Retinal pigment epithelial cell (primary cell): ENCODE measurements at regions not wholly inside any gene's neighbourhood (a gene's known extent, or its start where the extent isn't known, plus 50 kb on each side); places are given as distances from the start of the nearest gene placed in this dataset.

Experiments used
- DNase-seq: peaks from one replicate; pipeline ENCODE4 v3.0.0-alpha.2; 2010; ENCODE audit warnings: low read depth
- H3K4me3 ChIP-seq: 2 replicates; pipeline ENCODE4 v1.5.1; 2011; ENCODE audit warnings: mild to moderate bottlenecking, low read length, control low read depth, moderate library complexity
- CTCF ChIP-seq: conservative IDR thresholded peaks from 2 replicates; pipeline ENCODE4 v1.5.1; 2011; ENCODE audit warnings: low read depth, low read length, control low read depth, inconsistent platforms

- TF ChIP-seq CTCF = no peak
- no peak overlapping the region for H3K4me3 ChIP-seq
- DNase-seq = no peak
These were observed 128.3 kb upstream of the FSIP2 start for GRCh38 chr2:185610301-185610700.

- no peak for DNase-seq
- TF ChIP-seq CTCF = peak; percentile 5
- no peak overlapping the region for H3K4me3 ChIP-seq
These were observed 120.0 kb upstream of the FSIP2 start for GRCh38 chr2:185618625-185619024.

- TF ChIP-seq CTCF = no peak
- DNase-seq = no peak
- no peak overlapping the region for H3K4me3 ChIP-seq
These were observed 113.0 kb upstream of the FSIP2 start for GRCh38 chr2:185625604-185626003.

- no peak overlapping the region for H3K4me3 ChIP-seq
- no peak for DNase-seq
- TF ChIP-seq CTCF = peak; percentile 24
These were observed 109.6 kb upstream of the FSIP2 start for GRCh38 chr2:185628985-185629384.

GRCh38 chr2:185633621-185634020 lies 105.0 kb upstream of the FSIP2 start:
- DNase-seq = no peak
- no peak for TF ChIP-seq CTCF
- no peak overlapping the region for H3K4me3 ChIP-seq

GRCh38 chr2:185638771-185639170 lies 99.8 kb upstream of the FSIP2 start:
- no peak overlapping the region for H3K4me3 ChIP-seq
- DNase-seq = no peak
- no peak for TF ChIP-seq CTCF

GRCh38 chr2:185640588-185640987 lies 98.0 kb upstream of the FSIP2 start:
- no peak for DNase-seq
- H3K4me3 ChIP-seq = no peak overlapping the region
- no peak for TF ChIP-seq CTCF
